Liver (tissue), 8 donors: ENCODE measurements at regions not wholly inside any gene's neighbourhood (a gene's known extent, or its start where the extent isn't known, plus 50 kb on each side); places are given as distances from the start of the nearest gene placed in this dataset.

Experiments used
- DNase-seq: peaks from one replicate; pipeline ENCODE4 v3.0.0-alpha.2; 2017; ENCODE audit warnings: low spot score
- H3K27ac ChIP-seq, 2 donors: one replicate each; pipeline ENCODE4 v1.7.0; 2013; ENCODE audit warnings: inconsistent platforms in 2 of 2, low read length in 2 of 2, control low read depth in 1 of 2, low read depth in 1 of 2, mild to moderate bottlenecking in 1 of 2
- H3K27me3 ChIP-seq, 4 donors: one replicate each; pipeline versions ENCODE4 v1.6.1 to v1.7.0; 2013; ENCODE audit warnings: low read length in 3 of 4, inconsistent platforms in 1 of 4, mild to moderate bottlenecking in 1 of 4, moderate library complexity in 1 of 4; ENCODE audit not compliant: control insufficient read depth in 4 of 4, insufficient read depth in 4 of 4
- H3K36me3 ChIP-seq, 4 donors: one replicate each; pipeline versions ENCODE4 v1.6.1 to v1.7.0; 2013; ENCODE audit warnings: low read length in 3 of 4, mild to moderate bottlenecking in 3 of 4, low read depth in 1 of 4, moderate library complexity in 1 of 4; ENCODE audit not compliant: control insufficient read depth in 4 of 4, insufficient read depth in 3 of 4
- H3K4me1 ChIP-seq, 4 donors: one replicate each; pipeline versions ENCODE4 v1.6.1 to v1.7.0; 2013; ENCODE audit warnings: low read length in 3 of 4, mild to moderate bottlenecking in 3 of 4, moderate library complexity in 1 of 4; ENCODE audit not compliant: control insufficient read depth in 4 of 4, insufficient read depth in 4 of 4
- H3K4me3 ChIP-seq, 3 donors: one replicate each; pipeline versions ENCODE4 v1.6.1 to v1.7.0; 2013; ENCODE audit warnings: low read length in 3 of 3, control low read depth in 1 of 3, low read depth in 1 of 3, mild to moderate bottlenecking in 1 of 3
- H3K9ac ChIP-seq, 2 donors: one replicate each; pipeline ENCODE4 v1.7.0; 2013; ENCODE audit warnings: low read length in 2 of 2, mild to moderate bottlenecking in 2 of 2, moderate library complexity in 2 of 2, control low read depth in 1 of 2, low read depth in 1 of 2
- H3K9me3 ChIP-seq, 4 donors: one replicate each; pipeline versions ENCODE4 v1.6.1 to v1.7.0; 2013; ENCODE audit warnings: low read length in 3 of 4; ENCODE audit not compliant: control insufficient read depth in 4 of 4
- ATF3 ChIP-seq: IDR thresholded peaks from 2 replicates; pipeline ENCODE4 v1.6.1; 2016; ENCODE audit warnings: antibody characterized with exemption
- CTCF ChIP-seq: fragments of 150-350 bp; IDR thresholded peaks from 2 replicates; pipeline ENCODE4 v1.5.1; 2017; ENCODE audit warnings: improper control_type of control experiment, low read depth, low read length; ENCODE audit not compliant: missing input control
- EGR1 ChIP-seq, 2 donors: IDR thresholded peaks; 2 replicates each; pipeline ENCODE4 v1.6.1; 2016 to 2018; ENCODE audit warnings: antibody characterized with exemption in 2 of 2, low read depth in 2 of 2
- FOXA1 ChIP-seq: IDR thresholded peaks from 2 replicates; pipeline ENCODE4 v1.6.1; 2016; ENCODE audit warnings: antibody characterized with exemption
- FOXA2 ChIP-seq: IDR thresholded peaks from 2 replicates; pipeline ENCODE4 v1.6.1; 2016; ENCODE audit warnings: antibody characterized with exemption
- GABPA ChIP-seq, 2 donors: IDR thresholded peaks in 1 of 2; conservative IDR thresholded peaks in 1 of 2; 2 replicates each; pipeline ENCODE4 v1.6.1; 2016; ENCODE audit warnings: antibody characterized with exemption in 2 of 2, mild to moderate bottlenecking in 1 of 2, moderate library complexity in 1 of 2
- HNF4A ChIP-seq, 2 donors: conservative IDR thresholded peaks; 2 replicates each; pipeline ENCODE4 v1.6.1; 2016; ENCODE audit warnings: antibody characterized with exemption in 2 of 2, mild to moderate bottlenecking in 2 of 2
- HNF4G ChIP-seq: IDR thresholded peaks from 2 replicates; pipeline ENCODE4 v1.6.1; 2016; ENCODE audit warnings: antibody characterized with exemption
- JUND ChIP-seq, 2 donors: IDR thresholded peaks; 2 replicates each; pipeline ENCODE4 v1.6.1; 2016; ENCODE audit warnings: antibody characterized with exemption in 2 of 2
- MAX ChIP-seq: IDR thresholded peaks from 2 replicates; pipeline ENCODE4 v1.6.1; 2016; ENCODE audit warnings: antibody characterized with exemption
- NR2F2 ChIP-seq: IDR thresholded peaks from 2 replicates; pipeline ENCODE4 v1.6.1; 2016; ENCODE audit warnings: antibody characterized with exemption
- RAD21 ChIP-seq, 2 donors: IDR thresholded peaks; 2 replicates each; pipeline ENCODE4 v1.6.1; 2016; ENCODE audit warnings: antibody characterized with exemption in 2 of 2, mild to moderate bottlenecking in 2 of 2
- REST ChIP-seq: IDR thresholded peaks from 2 replicates; pipeline ENCODE4 v1.6.1; 2016; ENCODE audit warnings: antibody characterized with exemption, mild to moderate bottlenecking
- RXRA ChIP-seq, 2 donors: IDR thresholded peaks; 2 replicates each; pipeline ENCODE4 v1.6.1; 2017 to 2018; ENCODE audit warnings: antibody characterized with exemption in 2 of 2, mild to moderate bottlenecking in 1 of 2
- SP1 ChIP-seq: IDR thresholded peaks from 2 replicates; pipeline ENCODE4 v1.6.1; 2018; ENCODE audit warnings: antibody characterized with exemption, mild to moderate bottlenecking
- TAF1 ChIP-seq: conservative IDR thresholded peaks from 2 replicates; pipeline ENCODE4 v1.6.1; 2016; ENCODE audit warnings: antibody characterized with exemption, mild to moderate bottlenecking
- YY1 ChIP-seq: IDR thresholded peaks from 2 replicates; pipeline ENCODE4 v1.6.1; 2016; ENCODE audit warnings: antibody characterized with exemption, mild to moderate bottlenecking
- ZBTB33 ChIP-seq: IDR thresholded peaks from 2 replicates; pipeline ENCODE4 v1.6.1; 2016; ENCODE audit warnings: antibody characterized with exemption
- WGBS: extraction: QIAGEN DNeasy Blood & Tissue Kit; methylation state at CpG from one replicate; pipeline ENCODE4 v1.1.7; 2013; 5-methylcytosine and 5-hydroxymethylcytosine counted together
- donor health status: healthy.
- donor health status: healthy.
- donor health status: healthy.
- donor health status: healthy.
- donor health status: healthy.

GRCh38 chr2:13040043-13040442 lies 323.3 kb downstream of the TRIB2 start:
- 63% methylated on average over 13 of the region's 13 CpGs for WGBS
- H3K4me1 ChIP-seq = no peaks in the 10 kb centered on the region
- H3K9me3 ChIP-seq = peaks cover 0 to 13% (median 1%) of the 10 kb centered on the region in 4 donors
- TF ChIP-seq CTCF (no peak), YY1 (no peak), ZBTB33 (no peak), FOXA2 (no peak), FOXA1 (no peak), RXRA (IDR thresholded peaks at IDR 0.05) (no peak), TAF1 (no peak), HNF4A (conservative IDR thresholded peaks at IDR 0.05) (no peak), EGR1 (IDR thresholded peaks at IDR 0.05; ENCODE audit: low read depth in 2 of 2) (no peak), HNF4G (no peak), GABPA (IDR thresholded peaks at IDR 0.05 in 1 of 2, conservative IDR thresholded peaks at IDR 0.05 in 1 of 2) (no peak), ATF3 (no peak), JUND (IDR thresholded peaks at IDR 0.05) (no peak), NR2F2 (no peak), REST (no peak), RAD21 (IDR thresholded peaks at IDR 0.05) (no peak), MAX (no peak), SP1 (no peak)
- H3K9ac ChIP-seq = no peak overlapping the region
- H3K27ac ChIP-seq = no peak overlapping the region
- no peak overlapping the region for H3K4me3 ChIP-seq
- peaks cover 0 to 5% (median 0%) of the 10 kb centered on the region in 4 donors for H3K27me3 ChIP-seq
- no peaks in the 10 kb centered on the region for H3K36me3 ChIP-seq
- DNase-seq = no peak
